SK-N-MC (cell line): ENCODE measurements at regions not wholly inside any gene's neighbourhood (a gene's known extent, or its start where the extent isn't known, plus 50 kb on each side); places are given as distances from the start of the nearest gene placed in this dataset.

Source experiments
- EZH2 ChIP-seq: fragments of 200-600 bp; sonication (generic); IDR thresholded peaks from one replicate; pipeline ENCODE4 v1.6.1; 2017; ENCODE audit warnings: antibody characterized with exemption
- FOXP2 ChIP-seq: optimal IDR thresholded peaks from 2 replicates; pipeline ENCODE3; 2011; ENCODE audit warnings: mild to moderate bottlenecking, moderate library complexity; ENCODE audit not compliant: insufficient read depth; ENCODE audit errors: extremely low read length, control extremely low read depth
- POLR2AphosphoS5 ChIP-seq: IDR thresholded peaks from 2 replicates; pipeline ENCODE4 v1.6.1; 2012; ENCODE audit warnings: mild to moderate bottlenecking, low read depth, low read length, borderline replicate concordance

GRCh38 chr2:228793116-228793515 is 478.0 kb downstream of the PID1 start:
- TF ChIP-seq EZH2 (no peak), POLR2AphosphoS5 (no peak), FOXP2 (no peak)
